ENCODE measurements at regions not wholly inside any gene's neighbourhood (a gene's known extent, or its start where the extent isn't known, plus 50 kb on each side); places are given as distances from the start of the nearest gene placed in this dataset.

DNA sequence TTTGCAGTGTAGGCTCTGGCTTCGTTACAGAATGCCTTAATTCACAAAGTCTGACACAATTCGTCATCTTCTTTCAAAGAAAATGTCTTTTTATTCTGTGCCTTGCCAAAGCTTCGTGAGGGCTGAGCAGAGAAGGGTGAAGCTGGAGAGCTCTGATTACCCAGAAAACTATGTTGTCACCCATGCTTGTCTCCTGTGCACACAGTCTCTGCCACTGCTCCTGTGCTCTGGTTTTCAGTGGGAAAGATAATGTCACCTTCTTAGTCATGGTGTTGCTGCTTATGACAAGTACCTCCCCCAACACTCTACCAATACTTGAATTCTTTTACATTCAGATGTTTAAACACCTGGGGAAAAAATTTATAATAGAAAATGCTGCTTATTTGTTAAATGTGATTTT, 509.2 kb upstream of the GRM7 start:
- DNase-seq (ENCODE audit: low read depth), result no peak
- Histone ChIP-seq H3K27me3 (ENCODE audit: control insufficient read depth, insufficient read depth, low read length) (no peaks in the 10 kb centered on the region), H3K4me3 (ENCODE audit: low read depth, low read length) (no peak overlapping the region), H3K36me3 (ENCODE audit: control insufficient read depth, insufficient read depth, low read length) (no peaks in the 10 kb centered on the region)
- TF ChIP-seq, protein P1, sequence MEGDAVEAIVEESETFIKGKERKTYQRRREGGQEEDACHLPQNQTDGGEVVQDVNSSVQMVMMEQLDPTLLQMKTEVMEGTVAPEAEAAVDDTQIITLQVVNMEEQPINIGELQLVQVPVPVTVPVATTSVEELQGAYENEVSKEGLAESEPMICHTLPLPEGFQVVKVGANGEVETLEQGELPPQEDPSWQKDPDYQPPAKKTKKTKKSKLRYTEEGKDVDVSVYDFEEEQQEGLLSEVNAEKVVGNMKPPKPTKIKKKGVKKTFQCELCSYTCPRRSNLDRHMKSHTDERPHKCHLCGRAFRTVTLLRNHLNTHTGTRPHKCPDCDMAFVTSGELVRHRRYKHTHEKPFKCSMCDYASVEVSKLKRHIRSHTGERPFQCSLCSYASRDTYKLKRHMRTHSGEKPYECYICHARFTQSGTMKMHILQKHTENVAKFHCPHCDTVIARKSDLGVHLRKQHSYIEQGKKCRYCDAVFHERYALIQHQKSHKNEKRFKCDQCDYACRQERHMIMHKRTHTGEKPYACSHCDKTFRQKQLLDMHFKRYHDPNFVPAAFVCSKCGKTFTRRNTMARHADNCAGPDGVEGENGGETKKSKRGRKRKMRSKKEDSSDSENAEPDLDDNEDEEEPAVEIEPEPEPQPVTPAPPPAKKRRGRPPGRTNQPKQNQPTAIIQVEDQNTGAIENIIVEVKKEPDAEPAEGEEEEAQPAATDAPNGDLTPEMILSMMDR (IDR thresholded peaks at IDR 0.05; ENCODE audit: insufficient read depth, low read length, poor library complexity, severe bottlenecking), result no peak

DNA sequence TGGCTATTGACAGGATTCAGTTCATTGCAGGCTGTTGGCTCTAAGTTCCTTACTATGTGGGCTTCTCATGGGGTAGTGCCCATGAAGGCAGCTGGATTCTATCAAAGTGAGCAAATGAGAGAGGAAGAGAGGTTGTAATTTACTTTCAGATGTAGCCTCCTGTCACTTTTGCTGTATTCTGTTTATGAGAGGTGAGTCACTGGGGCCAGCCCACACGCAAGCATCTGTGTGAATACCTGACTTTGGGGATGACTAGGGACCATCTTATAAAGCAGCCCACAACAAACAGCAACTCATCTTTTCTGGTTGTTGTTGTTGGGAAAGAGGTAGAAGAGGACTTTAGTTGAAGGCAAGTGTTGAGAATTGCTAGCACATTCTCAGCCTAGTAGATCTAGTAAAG, 506.3 kb upstream of the GRM7 start:
- TF ChIP-seq, protein P1 (IDR thresholded peaks at IDR 0.05; ENCODE audit: insufficient read depth, low read length, poor library complexity, severe bottlenecking), result no peak
- no peaks in the 10 kb centered on the region for H3K27me3 ChIP-seq (ENCODE audit: control insufficient read depth, insufficient read depth, low read length)
- no peak for DNase-seq (ENCODE audit: low read depth)
- no peak overlapping the region for H3K4me3 ChIP-seq (ENCODE audit: low read depth, low read length)
- no peaks in the 10 kb centered on the region for H3K36me3 ChIP-seq (ENCODE audit: control insufficient read depth, insufficient read depth, low read length)

DNA sequence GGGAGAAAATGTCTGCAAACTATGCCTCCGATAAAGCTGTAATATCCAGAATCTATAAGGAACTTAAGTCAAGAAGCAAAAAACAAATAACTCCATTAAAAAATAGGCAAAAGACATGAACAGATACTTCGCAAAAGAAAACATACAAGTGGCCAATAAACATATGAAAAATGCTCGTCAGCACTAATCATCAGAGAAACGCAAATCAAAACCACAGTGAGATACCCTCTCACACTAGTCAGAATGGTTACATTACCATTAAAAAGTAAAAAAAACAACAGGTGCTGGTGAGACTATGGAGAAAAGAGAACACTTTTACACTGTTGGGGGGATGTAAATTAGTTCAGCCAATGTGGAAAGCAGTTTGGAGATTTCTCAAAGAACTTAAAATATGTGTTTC, 498.5 kb upstream of the GRM7 start:
- Histone ChIP-seq H3K4me3 (ENCODE audit: low read depth, low read length) (no peak overlapping the region), H3K27me3 (ENCODE audit: control insufficient read depth, insufficient read depth, low read length) (no peaks in the 10 kb centered on the region), H3K36me3 (ENCODE audit: control insufficient read depth, insufficient read depth, low read length) (no peaks in the 10 kb centered on the region)
- no peak for DNase-seq (ENCODE audit: low read depth)
- TF ChIP-seq, protein P1 (IDR thresholded peaks at IDR 0.05; ENCODE audit: insufficient read depth, low read length, poor library complexity, severe bottlenecking), result no peak

DNA sequence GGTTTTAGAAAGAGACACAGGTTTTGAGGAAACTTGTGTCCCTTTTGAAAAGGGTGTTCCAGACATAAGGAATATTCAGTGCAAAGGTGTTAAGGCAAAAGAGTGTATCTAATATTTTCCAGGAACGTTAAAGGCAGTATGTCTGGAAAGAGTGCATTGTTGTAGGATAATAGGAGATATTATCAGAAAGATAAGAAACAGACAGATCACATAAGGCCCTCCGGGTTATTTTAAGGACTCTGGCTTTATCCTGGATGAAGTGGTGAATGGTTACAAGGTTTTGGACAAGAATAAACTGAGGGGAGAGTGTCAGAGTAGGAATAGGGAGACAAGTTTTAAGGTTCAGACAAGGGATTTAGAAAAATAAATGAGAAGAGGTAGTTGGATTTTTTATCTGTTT, 493.7 kb upstream of the GRM7 start:
- TF ChIP-seq, protein P1 (IDR thresholded peaks at IDR 0.05; ENCODE audit: insufficient read depth, low read length, poor library complexity, severe bottlenecking), result no peak

DNA sequence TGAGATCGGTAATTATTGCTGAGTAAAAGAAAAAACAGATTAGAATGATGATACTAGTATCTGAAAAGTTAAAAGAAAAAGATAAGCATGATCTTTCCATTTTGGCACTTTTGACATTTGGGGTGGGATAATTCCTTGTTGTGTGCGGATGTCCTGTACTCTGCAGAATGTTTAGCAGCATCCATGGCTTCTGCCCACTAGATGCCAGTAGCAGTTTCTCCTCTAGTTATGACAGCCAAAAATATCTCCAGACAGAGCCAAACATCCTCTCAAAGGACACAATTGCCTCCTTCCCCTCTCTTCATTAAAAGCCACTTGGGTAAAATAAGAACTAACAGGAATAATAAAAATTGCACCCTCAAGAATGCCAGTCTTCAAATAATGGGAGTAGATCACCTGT, 468.8 kb upstream of the GRM7 start:
- Histone ChIP-seq H3K27me3 (ENCODE audit: control insufficient read depth, insufficient read depth, low read length) (no peaks in the 10 kb centered on the region), H3K4me3 (ENCODE audit: low read depth, low read length) (no peak overlapping the region), H3K36me3 (ENCODE audit: control insufficient read depth, insufficient read depth, low read length) (no peaks in the 10 kb centered on the region)
- no peak for DNase-seq (ENCODE audit: low read depth)
- TF ChIP-seq, protein P1 (IDR thresholded peaks at IDR 0.05; ENCODE audit: insufficient read depth, low read length, poor library complexity, severe bottlenecking), result no peak

More for the DNA sequence above, 493.7 kb upstream of the GRM7 start:
- H3K36me3 ChIP-seq (ENCODE audit: control insufficient read depth, insufficient read depth, low read length), result no peaks in the 10 kb centered on the region
- H3K27me3 ChIP-seq (ENCODE audit: control insufficient read depth, insufficient read depth, low read length), result no peaks in the 10 kb centered on the region
- H3K4me3 ChIP-seq (ENCODE audit: low read depth, low read length), result no peak overlapping the region
- DNase-seq (ENCODE audit: low read depth), result no peak

DNA sequence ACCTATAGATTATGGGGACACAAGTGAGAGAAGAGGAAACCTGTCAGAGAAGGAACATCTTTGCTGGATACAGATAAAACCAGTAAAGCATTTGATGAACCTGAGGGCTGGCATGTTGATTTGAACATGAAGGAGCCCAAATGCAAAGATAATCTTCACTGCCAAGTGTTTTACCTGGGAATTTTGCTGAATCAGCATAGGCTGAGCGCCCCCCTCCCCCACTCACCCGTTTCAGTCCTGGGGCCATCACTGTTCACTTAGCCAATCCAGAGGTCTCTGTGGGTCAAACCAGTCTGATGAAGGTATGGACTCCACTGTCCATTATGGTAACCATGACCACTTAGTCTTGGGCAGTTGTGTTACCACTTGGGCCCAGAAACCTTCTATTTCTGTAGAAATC, 466.0 kb upstream of the GRM7 start:
- no peak overlapping the region for H3K4me3 ChIP-seq (ENCODE audit: low read depth, low read length)
- no peak for DNase-seq (ENCODE audit: low read depth)
- no peaks in the 10 kb centered on the region for H3K27me3 ChIP-seq (ENCODE audit: control insufficient read depth, insufficient read depth, low read length)
- TF ChIP-seq, protein P1 (IDR thresholded peaks at IDR 0.05; ENCODE audit: insufficient read depth, low read length, poor library complexity, severe bottlenecking), result no peak
- no peaks in the 10 kb centered on the region for H3K36me3 ChIP-seq (ENCODE audit: control insufficient read depth, insufficient read depth, low read length)
